CD14-positive monocyte (primary cell): ENCODE measurements at regions not wholly inside any gene's neighbourhood (a gene's known extent, or its start where the extent isn't known, plus 50 kb on each side); places are given as distances from the start of the nearest gene placed in this dataset.
A peak's percentile ranks its signal among the peaks of the same experiment; 100 is the strongest.

Source experiments
- DNase-seq, 3 donors: peaks; one replicate each; pipeline ENCODE4 v3.0.0-alpha.2; 2011 to 2022
- H2AFZ ChIP-seq: 2 replicates; pipeline ENCODE4 v1.6.0; 2012; ENCODE audit warnings: mild to moderate bottlenecking, low read depth, low read length, inconsistent platforms; ENCODE audit not compliant: insufficient read depth, poor library complexity, severe bottlenecking
- H3K27ac ChIP-seq, 2 donors: 1 replicate in 1 of 2; 2 replicates in 1 of 2; pipeline ENCODE4 v1.5.1; 2012 to 2013; ENCODE audit warnings: low read length in 2 of 2, control low read depth in 1 of 2, inconsistent platforms in 1 of 2, low read depth in 1 of 2, mild to moderate bottlenecking in 1 of 2
- H3K27me3 ChIP-seq, 2 donors: one replicate each; pipeline versions ENCODE4 v1.6.0 to v1.6.1; 2011 to 2013; ENCODE audit warnings: low read length in 2 of 2; ENCODE audit not compliant: control insufficient read depth in 2 of 2, insufficient read depth in 2 of 2
- H3K36me3 ChIP-seq, 2 donors: replicated peaks in 1 of 2; 1 replicate in 1 of 2; 2 replicates in 1 of 2; pipeline versions ENCODE4 v1.5.1 to v1.6.1; 2012 to 2013; ENCODE audit warnings: low read length in 2 of 2, control low read depth in 1 of 2, inconsistent platforms in 1 of 2, mild to moderate bottlenecking in 1 of 2; ENCODE audit not compliant: insufficient read depth in 2 of 2, control insufficient read depth in 1 of 2
- H3K4me1 ChIP-seq, 2 donors: 1 replicate in 1 of 2; 2 replicates in 1 of 2; pipeline versions ENCODE4 v1.5.1 to v1.6.1; 2012 to 2013; ENCODE audit warnings: low read length in 2 of 2, control low read depth in 1 of 2, inconsistent platforms in 1 of 2, mild to moderate bottlenecking in 1 of 2, moderate library complexity in 1 of 2; ENCODE audit not compliant: insufficient read depth in 2 of 2, control insufficient read depth in 1 of 2
- H3K4me2 ChIP-seq: replicated peaks from 2 replicates; pipeline ENCODE3; 2012; ENCODE audit warnings: low read length, moderate library complexity, mild to moderate bottlenecking; ENCODE audit not compliant: poor library complexity, severe bottlenecking; ENCODE audit errors: extremely low read depth
- H3K4me3 ChIP-seq, 3 experiments: fragments of 200-600 bp in 1 of 3; sonication (generic) in 1 of 3; replicated peaks in 1 of 3; 1 replicate in 2 of 3; 2 replicates in 1 of 3; pipeline ENCODE4 v1.5.1; 2011 to 2013; ENCODE audit warnings: low read length in 3 of 3, mild to moderate bottlenecking in 3 of 3, control low read depth in 2 of 3, low read depth in 2 of 3, inconsistent platforms in 1 of 3, moderate library complexity in 1 of 3
- H3K79me2 ChIP-seq: 2 replicates; pipeline ENCODE4 v1.6.0; 2012; ENCODE audit warnings: mild to moderate bottlenecking, control low read depth, inconsistent platforms, low read length, moderate library complexity; ENCODE audit not compliant: insufficient read depth
- H3K9ac ChIP-seq: 2 replicates; pipeline ENCODE4 v1.6.0; 2017; ENCODE audit warnings: low read length, mild to moderate bottlenecking; ENCODE audit not compliant: insufficient read depth, poor library complexity, severe bottlenecking
- H3K9me3 ChIP-seq, 2 donors: replicated peaks in 1 of 2; 1 replicate in 1 of 2; 2 replicates in 1 of 2; pipeline versions ENCODE4 v1.5.1 to v1.6.1; 2012 to 2013; ENCODE audit warnings: low read length in 2 of 2, control low read depth in 1 of 2; ENCODE audit not compliant: control insufficient read depth in 1 of 2, insufficient read depth in 1 of 2
- H4K20me1 ChIP-seq: 2 replicates; pipeline ENCODE4 v1.6.0; 2012; ENCODE audit warnings: mild to moderate bottlenecking, low read length, control low read depth, moderate library complexity; ENCODE audit not compliant: insufficient read depth
- H3K27ac Mint-ChIP-seq, 7 donors: one replicate each; pipeline ENCODE4 v1.8.0; 2020; ENCODE audit warnings: mild to moderate bottlenecking in 7 of 7, mixed read lengths in 7 of 7, moderate library complexity in 6 of 7, inconsistent platforms in 2 of 7
- H3K27me3 Mint-ChIP-seq, 3 donors: one replicate each; pipeline ENCODE4 v1.8.0; 2021 to 2022; ENCODE audit warnings: low read depth in 3 of 3, mild to moderate bottlenecking in 3 of 3, mixed read lengths in 3 of 3, moderate library complexity in 3 of 3, inconsistent platforms in 1 of 3
- H3K36me3 Mint-ChIP-seq, 2 donors: one replicate each; pipeline ENCODE4 v1.8.0; 2020; ENCODE audit warnings: mixed read lengths in 2 of 2, inconsistent platforms in 1 of 2, mild to moderate bottlenecking in 1 of 2
- H3K4me1 Mint-ChIP-seq: one replicate; pipeline ENCODE4 v1.8.0; 2020; ENCODE audit warnings: mild to moderate bottlenecking, mixed read lengths
- H3K4me3 Mint-ChIP-seq, 2 donors: one replicate each; pipeline ENCODE4 v1.8.0; 2020; ENCODE audit warnings: mild to moderate bottlenecking in 2 of 2, mixed read lengths in 2 of 2, moderate library complexity in 1 of 2
- H3K9me3 Mint-ChIP-seq, 7 donors: one replicate each; pipeline ENCODE4 v1.8.0; 2020 to 2022; ENCODE audit warnings: mixed read lengths in 7 of 7, mild to moderate bottlenecking in 6 of 7, moderate library complexity in 6 of 7, inconsistent platforms in 2 of 7
- CTCF ChIP-seq: fragments of 200-600 bp; IDR thresholded peaks from one replicate; pipeline ENCODE4 v1.8.0; 2022; ENCODE audit warnings: antibody characterized with exemption, mild to moderate bottlenecking
- WGBS: methylation state at CpG from one replicate; pipeline ENCODE4 v1.1.5; 2013; ENCODE audit warnings: missing lambda C conversion rate; ENCODE audit not compliant: insufficient coverage; 5-methylcytosine and 5-hydroxymethylcytosine counted together
- intact Hi-C, 2 donors: fragments of 100-400 bp; cut with micrococcal nuclease; formaldehyde crosslinking; loops; one replicate each; pipeline versions ENCODE4 v1.15.0 to v1.15.1; 2023

GRCh38 chr15:29883126-29883525 is 60.9 kb upstream of the TJP1 start:
- H3K4me1 ChIP-seq, result no peaks in the 10 kb centered on the region
- H3K4me3 ChIP-seq, result no peak overlapping the region
- no peak overlapping the region for H2AFZ ChIP-seq
- H3K27me3 Mint-ChIP-seq, result peaks cover 1 to 11% (median 5%) of the 10 kb centered on the region in 3 donors
- DNase-seq, result no peak
- no peaks in the 10 kb centered on the region for H3K27me3 ChIP-seq
- TF ChIP-seq CTCF, result no peak
- no peak overlapping the region for H3K4me2 ChIP-seq
- no peaks in the 10 kb centered on the region for H4K20me1 ChIP-seq
- H3K36me3 ChIP-seq, result no peaks in the 10 kb centered on the region
- no peaks in the 10 kb centered on the region for H3K4me1 Mint-ChIP-seq
- H3K27ac ChIP-seq, result no peak overlapping the region
- 61% methylated on average over 2 of the region's 3 CpGs for WGBS
- intact Hi-C loops, result no loop called here
- H3K79me2 ChIP-seq, result no peaks in the 10 kb centered on the region
- no peak overlapping the region for H3K9ac ChIP-seq
- no peak overlapping the region for H3K4me3 Mint-ChIP-seq
- no peak overlapping the region for H3K27ac Mint-ChIP-seq
- H3K36me3 Mint-ChIP-seq, result no peaks in the 10 kb centered on the region
- peaks cover 0 to 2% (median 0%) of the 10 kb centered on the region in 7 donors for H3K9me3 Mint-ChIP-seq
- no peaks in the 10 kb centered on the region for H3K9me3 ChIP-seq

- Histone ChIP-seq H3K79me2 (no peaks in the 10 kb centered on the region), H3K27ac (no peak overlapping the region), H3K36me3 (no peaks in the 10 kb centered on the region), H3K4me1 (no peaks in the 10 kb centered on the region), H3K4me3 (no peak overlapping the region), H3K4me2 (no peak overlapping the region), H3K27me3 (no peaks in the 10 kb centered on the region), H2AFZ (no peak overlapping the region), H4K20me1 (no peaks in the 10 kb centered on the region), H3K9me3 (no peaks in the 10 kb centered on the region), H3K9ac (no peak overlapping the region)
- no peak for TF ChIP-seq CTCF
- H3K4me1 Mint-ChIP-seq, result no peaks in the 10 kb centered on the region
- no peak for DNase-seq
- intact Hi-C loops, result no loop called here
- no peaks in the 10 kb centered on the region for H3K36me3 Mint-ChIP-seq
- peaks cover 1 to 11% (median 5%) of the 10 kb centered on the region in 3 donors for H3K27me3 Mint-ChIP-seq
- H3K9me3 Mint-ChIP-seq, result peaks cover 0 to 2% (median 0%) of the 10 kb centered on the region in 7 donors
- H3K27ac Mint-ChIP-seq, result peak overlapping the region in 1 of 7 donors; percentile 61
- no peak overlapping the region for H3K4me3 Mint-ChIP-seq
- WGBS, result 100% methylated on average over 1 of the region's 4 CpGs
Observed at GRCh38 chr15:29880886-29881285, 58.6 kb upstream of the TJP1 start.
